Brain microvascular endothelial cell (primary cell): ENCODE measurements at regions not wholly inside any gene's neighbourhood (a gene's known extent, or its start where the extent isn't known, plus 50 kb on each side); places are given as distances from the start of the nearest gene placed in this dataset.

Experiments
- DNase-seq: peaks from one replicate; pipeline ENCODE4 v3.0.0-alpha.2; 2020
- H3K27ac ChIP-seq: fragments of 250-450 bp; sonication (Bioruptor Pico); 2 replicates; pipeline ENCODE4 v1.5.1; 2020; ENCODE audit warnings: mild to moderate bottlenecking, moderate library complexity
- H3K27me3 ChIP-seq: fragments of 250-450 bp; sonication (Bioruptor Pico); replicated peaks from 2 replicates; pipeline ENCODE4 v1.5.1; 2020; ENCODE audit warnings: mild to moderate bottlenecking
- H3K36me3 ChIP-seq: fragments of 250-450 bp; sonication (Bioruptor Pico); replicated peaks from 2 replicates; pipeline ENCODE4 v1.5.1; 2020; ENCODE audit warnings: mild to moderate bottlenecking
- H3K4me3 ChIP-seq: 2 replicates; pipeline ENCODE4 v1.5.1; 2011; ENCODE audit warnings: low read depth, mild to moderate bottlenecking, control low read depth, low read length, moderate library complexity
- CTCF ChIP-seq: IDR thresholded peaks from 2 replicates; pipeline ENCODE4 v1.5.1; 2011; ENCODE audit warnings: low read depth, mild to moderate bottlenecking, moderate library complexity, low read length, control low read depth, inconsistent platforms; ENCODE audit errors: missing control alignments
- in situ Hi-C: cut with HindIII; loops from 2 replicates; pipeline ENCODE4 v1.10.0; 2017; ENCODE audit warnings: low sequenced_read_pairs, low pct_ligation_motif_present

DNA sequence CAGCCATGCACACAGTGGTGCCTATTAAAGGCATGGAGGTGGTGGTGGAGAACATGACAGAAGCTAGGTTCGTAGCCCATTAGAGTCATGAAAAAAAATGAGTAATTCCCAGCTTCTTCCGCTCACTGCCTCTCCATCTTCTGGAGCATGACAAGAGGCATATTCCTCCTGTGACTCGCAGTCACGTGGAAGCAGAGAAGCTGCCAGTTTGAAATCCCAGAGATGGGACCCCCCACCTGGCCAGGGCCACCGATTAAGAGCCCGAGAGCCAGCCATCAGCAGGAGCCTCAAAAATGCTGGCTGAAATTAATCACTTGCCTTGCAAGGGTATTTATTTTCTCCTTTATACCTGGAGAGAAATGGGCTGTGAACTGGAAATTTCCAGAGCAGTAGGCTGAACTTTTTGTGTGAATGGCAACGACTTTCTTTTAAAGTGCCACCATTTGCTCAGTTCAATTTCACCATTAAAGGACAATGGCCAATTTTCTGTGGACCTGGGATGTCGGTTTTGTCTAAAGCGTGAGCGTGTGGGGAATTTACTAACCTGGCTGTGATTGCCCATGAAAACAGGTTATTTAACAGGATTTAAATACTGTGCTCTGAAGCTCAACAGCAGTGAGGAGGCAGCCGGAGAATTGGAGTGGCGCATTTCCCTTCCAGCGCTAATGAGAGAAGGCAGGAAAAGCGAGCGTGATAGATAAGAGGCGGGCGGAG lies 189.7 kb upstream of the SDK2 start:
- no peak overlapping the region for H3K27ac ChIP-seq
- in situ Hi-C loops = no loop called here
- H3K4me3 ChIP-seq = no peak overlapping the region
- no peaks in the 10 kb centered on the region for H3K27me3 ChIP-seq
- no peak for TF ChIP-seq CTCF
- DNase-seq = no peak
- no peaks in the 10 kb centered on the region for H3K36me3 ChIP-seq

GRCh38 chr17:73834684-73835343 lies 190.6 kb upstream of the SDK2 start:
- Histone ChIP-seq H3K36me3 (no peaks in the 10 kb centered on the region), H3K27ac (no peak overlapping the region), H3K4me3 (no peak overlapping the region), H3K27me3 (no peaks in the 10 kb centered on the region)
- TF ChIP-seq CTCF = no peak
- DNase-seq = no peak
- in situ Hi-C loops = no loop called here

DNA sequence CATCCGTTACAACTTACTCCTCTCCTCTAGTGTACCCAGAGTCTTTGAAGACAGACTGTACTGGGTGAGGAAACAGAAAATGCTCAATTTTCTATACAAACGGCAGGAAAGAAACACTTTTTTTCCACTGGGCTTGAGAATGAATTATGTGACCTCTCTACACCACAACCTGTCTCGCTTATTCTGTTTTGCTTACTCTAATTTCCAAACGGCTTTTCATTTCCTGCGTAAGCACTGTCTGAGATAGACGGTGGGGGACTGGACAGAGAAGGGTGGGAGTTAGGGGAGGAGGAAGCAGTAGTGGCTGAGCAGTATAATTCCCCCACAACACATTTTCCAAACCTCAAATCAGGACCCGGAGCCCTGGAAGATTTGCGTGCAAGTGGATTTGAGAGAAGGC lies 191.4 kb upstream of the SDK2 start:
- TF ChIP-seq CTCF = no peak
- Histone ChIP-seq H3K4me3 (no peak overlapping the region), H3K27ac (no peak overlapping the region), H3K36me3 (no peaks in the 10 kb centered on the region), H3K27me3 (no peaks in the 10 kb centered on the region)
- DNase-seq = no peak
- in situ Hi-C loops = no loop called here

DNA sequence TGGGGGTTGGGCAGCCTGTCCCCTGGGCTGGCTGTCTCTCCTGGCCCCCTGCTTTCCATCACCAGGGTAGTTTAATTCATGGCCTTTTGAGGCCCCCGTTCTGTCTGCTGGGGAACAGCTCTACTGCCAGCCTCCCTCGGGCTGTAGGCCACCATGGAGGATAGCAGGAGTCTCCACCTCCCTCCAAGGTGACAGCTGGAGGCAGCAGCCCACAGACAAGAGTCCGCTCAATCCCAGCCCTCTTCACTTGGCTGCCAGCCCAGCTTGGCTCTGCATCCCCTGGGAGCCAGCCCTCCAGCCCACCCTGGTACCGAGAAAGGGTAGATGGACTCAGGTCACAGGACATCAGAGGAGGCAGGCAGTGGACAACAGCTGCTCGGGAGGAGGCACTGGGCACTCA lies 194.6 kb upstream of the SDK2 start:
- DNase-seq = no peak
- Histone ChIP-seq H3K27ac (no peak overlapping the region), H3K36me3 (no peaks in the 10 kb centered on the region), H3K4me3 (no peak overlapping the region), H3K27me3 (no peaks in the 10 kb centered on the region)
- in situ Hi-C loops = no loop called here
- no peak for TF ChIP-seq CTCF

DNA sequence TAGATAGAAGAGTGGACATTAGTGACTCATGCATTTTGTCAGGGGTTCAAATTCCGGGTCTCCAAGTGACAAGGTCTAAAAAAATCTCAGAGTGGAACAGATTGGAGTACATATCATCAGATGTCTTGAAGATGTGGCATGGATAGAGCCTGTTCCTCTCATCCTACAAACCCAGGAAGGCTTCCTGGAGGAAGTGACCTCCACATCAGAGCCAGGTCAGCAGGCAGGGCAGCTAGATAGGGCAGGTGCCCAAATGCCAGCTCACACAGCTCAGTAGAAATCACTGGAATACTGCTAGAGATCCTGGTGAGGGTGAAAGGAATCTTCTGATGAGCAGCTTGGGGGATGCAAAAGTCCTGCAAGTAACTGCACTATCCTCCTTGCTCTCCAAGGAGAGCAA lies 196.6 kb upstream of the SDK2 start:
- H3K36me3 ChIP-seq = no peaks in the 10 kb centered on the region
- in situ Hi-C loops = no loop called here
- no peak for DNase-seq
- H3K27me3 ChIP-seq = no peaks in the 10 kb centered on the region
- no peak overlapping the region for H3K27ac ChIP-seq
- no peak for TF ChIP-seq CTCF
- no peak overlapping the region for H3K4me3 ChIP-seq
